ENCODE measurements at regions not wholly inside any gene's neighbourhood (a gene's known extent, or its start where the extent isn't known, plus 50 kb on each side); places are given as distances from the start of the nearest gene placed in this dataset.

GRCh38 chr16:64440005-64440404 lies 681.9 kb downstream of the CDH11 start:
- H2BK15ac ChIP-seq (ENCODE audit: low read depth, low read length): no peak overlapping the region

More at GRCh38 chr16:64440005-64440404, 681.9 kb downstream of the CDH11 start:
- H3K27ac ChIP-seq (ENCODE audit: insufficient read length, low read depth, low read length): no peak overlapping the region
- no peak overlapping the region for H3K18ac ChIP-seq (ENCODE audit: insufficient read length, low read depth, low read length)
- no peak overlapping the region for H4K5ac ChIP-seq (ENCODE audit: insufficient read length, low read depth, low read length)
- H4K8ac ChIP-seq (replicated peaks; ENCODE audit: insufficient read length, low read depth, low read length): no peak overlapping the region
- no peaks in the 10 kb centered on the region for H3K27me3 Mint-ChIP-seq (ENCODE audit: low read depth)
- H3K23ac ChIP-seq (ENCODE audit: insufficient read length, low read depth, low read length): no peak overlapping the region
- H3K56ac ChIP-seq (ENCODE audit: insufficient read length, low read depth, low read length): no peak overlapping the region
- H2BK12ac ChIP-seq (ENCODE audit: insufficient read length, low read depth, low read length): no peak overlapping the region
- no peak overlapping the region for H3K9ac ChIP-seq (ENCODE audit: extremely low read depth, insufficient read length, low read length)
- peaks cover 6 to 15% of the 10 kb centered on the region in 2 experiments for H3K4me1 Mint-ChIP-seq
- H2AK5ac ChIP-seq (ENCODE audit: insufficient read length, low read length): no peak overlapping the region
- no peak overlapping the region for H2AFZ ChIP-seq (ENCODE audit: low read length)
- WGBS (ENCODE audit: extremely low coverage, insufficient read length, low lambda C conversion rate): no CpG with 5 or more reads among the region's 5 CpGs
- no peak overlapping the region for H3T11ph ChIP-seq (ENCODE audit: low read length)
- no peak for TF ChIP-seq CTCF (conservative IDR thresholded peaks at IDR 0.05)
- no peak overlapping the region for H3K14ac ChIP-seq (ENCODE audit: insufficient read depth, low read length)
- no peak overlapping the region for H3K27ac Mint-ChIP-seq
- H4K91ac ChIP-seq (ENCODE audit: insufficient read length, low read depth, low read length): no peak overlapping the region
- no peaks in the 10 kb centered on the region for H4K20me1 ChIP-seq (ENCODE audit: control insufficient read depth, insufficient read depth, insufficient read length)
- H2BK120ac ChIP-seq (ENCODE audit: low read depth, low read length, poor library complexity, severe bottlenecking): no peak overlapping the region
- H3K4ac ChIP-seq (ENCODE audit: low read depth, low read length): no peak overlapping the region
- no peak for DNase-seq
- no peak overlapping the region for H3K4me3 Mint-ChIP-seq
- H3K9me3 Mint-ChIP-seq: peaks cover 0 to 2% of the 10 kb centered on the region in 2 experiments; a peak in 1 of 5 replicates
- no peak overlapping the region for H2BK5ac ChIP-seq (ENCODE audit: insufficient read length, low read length)
- H3K79me1 ChIP-seq (ENCODE audit: insufficient read depth, low read depth, low read length, poor library complexity, severe bottlenecking): no peaks in the 10 kb centered on the region
- H3K36me3 Mint-ChIP-seq (ENCODE audit: insufficient read depth in 1 of 3, low read depth in 3 of 3): no peaks in the 10 kb centered on the region
- H3K27me3 ChIP-seq (ENCODE audit: insufficient read depth, low read length): no peaks in the 10 kb centered on the region
- no peak overlapping the region for H3K4me2 ChIP-seq (ENCODE audit: insufficient read depth, insufficient read length, low read length)
- H3K23me2 ChIP-seq (ENCODE audit: insufficient read length, low read depth, low read length, poor library complexity, severe bottlenecking): no peaks in the 10 kb centered on the region
- no peaks in the 10 kb centered on the region for H3K9me3 ChIP-seq (ENCODE audit: control insufficient read depth, low read depth, low read length)
- no peaks in the 10 kb centered on the region for H3K79me2 ChIP-seq (ENCODE audit: insufficient read depth, low read length)
- no peak overlapping the region for H2BK20ac ChIP-seq (ENCODE audit: low read depth, low read length, poor library complexity, severe bottlenecking)
- H3K4me1 ChIP-seq (ENCODE audit: insufficient read depth, low read length): no peaks in the 10 kb centered on the region

All from H9 (cell line).